Neural cell (in vitro differentiated cells): ENCODE measurements at regions not wholly inside any gene's neighbourhood (a gene's known extent, or its start where the extent isn't known, plus 50 kb on each side); places are given as distances from the start of the nearest gene placed in this dataset.

Source experiments
- EP300 ChIP-seq: fragments of 450-650 bp; conservative IDR thresholded peaks from 2 replicates; pipeline ENCODE4 v1.6.1; 2014; ENCODE audit warnings: antibody characterized with exemption, mild to moderate bottlenecking, moderate library complexity; ENCODE audit not compliant: poor library complexity, severe bottlenecking
- TF ChIP-seq, protein P1 (sequence below): fragments of 450-650 bp; IDR thresholded peaks from 2 replicates; pipeline ENCODE4 v1.5.1; 2014; ENCODE audit warnings: antibody characterized with exemption, mild to moderate bottlenecking, moderate library complexity; ENCODE audit not compliant: poor library complexity, severe bottlenecking

DNA sequence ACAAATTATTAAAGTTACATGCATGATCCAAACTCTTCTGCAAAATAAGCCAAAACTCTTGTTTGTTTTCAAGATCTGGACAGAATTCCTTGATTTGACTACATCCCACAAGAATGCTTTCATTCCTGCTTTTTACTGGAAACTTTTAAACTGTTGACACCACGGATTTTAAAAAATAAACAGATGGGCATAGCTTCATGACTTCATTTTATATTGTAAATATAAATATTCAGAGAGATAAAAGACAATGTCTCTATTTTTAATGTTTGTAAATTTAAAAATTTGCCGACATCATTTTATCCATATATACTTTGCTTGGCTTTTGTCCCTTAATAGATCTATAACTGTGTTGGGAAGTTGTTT is 134.3 kb upstream of the DCN start:
- TF ChIP-seq, protein P1, sequence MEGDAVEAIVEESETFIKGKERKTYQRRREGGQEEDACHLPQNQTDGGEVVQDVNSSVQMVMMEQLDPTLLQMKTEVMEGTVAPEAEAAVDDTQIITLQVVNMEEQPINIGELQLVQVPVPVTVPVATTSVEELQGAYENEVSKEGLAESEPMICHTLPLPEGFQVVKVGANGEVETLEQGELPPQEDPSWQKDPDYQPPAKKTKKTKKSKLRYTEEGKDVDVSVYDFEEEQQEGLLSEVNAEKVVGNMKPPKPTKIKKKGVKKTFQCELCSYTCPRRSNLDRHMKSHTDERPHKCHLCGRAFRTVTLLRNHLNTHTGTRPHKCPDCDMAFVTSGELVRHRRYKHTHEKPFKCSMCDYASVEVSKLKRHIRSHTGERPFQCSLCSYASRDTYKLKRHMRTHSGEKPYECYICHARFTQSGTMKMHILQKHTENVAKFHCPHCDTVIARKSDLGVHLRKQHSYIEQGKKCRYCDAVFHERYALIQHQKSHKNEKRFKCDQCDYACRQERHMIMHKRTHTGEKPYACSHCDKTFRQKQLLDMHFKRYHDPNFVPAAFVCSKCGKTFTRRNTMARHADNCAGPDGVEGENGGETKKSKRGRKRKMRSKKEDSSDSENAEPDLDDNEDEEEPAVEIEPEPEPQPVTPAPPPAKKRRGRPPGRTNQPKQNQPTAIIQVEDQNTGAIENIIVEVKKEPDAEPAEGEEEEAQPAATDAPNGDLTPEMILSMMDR = no peak
- no peak for TF ChIP-seq EP300
